Osteocyte (in vitro differentiated cells): ENCODE measurements at regions not wholly inside any gene's neighbourhood (a gene's known extent, or its start where the extent isn't known, plus 50 kb on each side); places are given as distances from the start of the nearest gene placed in this dataset.

ENCODE experiments used
- DNase-seq: peaks from one replicate; pipeline ENCODE4 v3.0.0; 2021; ENCODE audit warnings: mixed read lengths; ENCODE audit not compliant: unreplicated experiment; ENCODE audit errors: extremely low spot score
- H3K27ac Mint-ChIP-seq: one replicate; pipeline ENCODE4 v1.8.0; 2021; ENCODE audit warnings: mild to moderate bottlenecking, mixed read lengths; ENCODE audit not compliant: unreplicated experiment
- H3K27me3 Mint-ChIP-seq: one replicate; pipeline ENCODE4 v1.8.0; 2021; ENCODE audit warnings: mixed read lengths; ENCODE audit not compliant: unreplicated experiment
- H3K36me3 Mint-ChIP-seq: one replicate; pipeline ENCODE4 v1.8.0; 2021; ENCODE audit warnings: mixed read lengths; ENCODE audit not compliant: unreplicated experiment
- H3K4me1 Mint-ChIP-seq: one replicate; pipeline ENCODE4 v1.8.0; 2021; ENCODE audit warnings: mixed read lengths; ENCODE audit not compliant: unreplicated experiment
- H3K4me3 Mint-ChIP-seq: one replicate; pipeline ENCODE4 v1.8.0; 2021; ENCODE audit warnings: mild to moderate bottlenecking, moderate library complexity, mixed read lengths; ENCODE audit not compliant: unreplicated experiment
- H3K9me3 Mint-ChIP-seq: one replicate; pipeline ENCODE4 v1.8.0; 2021; ENCODE audit warnings: mixed read lengths; ENCODE audit not compliant: unreplicated experiment
- CTCF ChIP-seq: fragments of 200-600 bp; sonication (generic); IDR thresholded peaks from 2 replicates; pipeline ENCODE4 v1.5.0; 2021; ENCODE audit warnings: antibody characterized with exemption, mild to moderate bottlenecking, moderate library complexity

- no peaks in the 10 kb centered on the region for H3K27me3 Mint-ChIP-seq
- H3K4me1 Mint-ChIP-seq, result no peaks in the 10 kb centered on the region
- no peak for TF ChIP-seq CTCF
- no peak overlapping the region for H3K4me3 Mint-ChIP-seq
- no peaks in the 10 kb centered on the region for H3K36me3 Mint-ChIP-seq
- peaks cover 38% of the 10 kb centered on the region for H3K9me3 Mint-ChIP-seq
- no peak overlapping the region for H3K27ac Mint-ChIP-seq
- no peak for DNase-seq
Observed at GRCh38 chr1:14034506-14034905, 334.5 kb downstream of the PRDM2 start.

GRCh38 chr1:14037101-14037847 lies 337.3 kb downstream of the PRDM2 start:
- no peak for DNase-seq
- H3K27me3 Mint-ChIP-seq, result no peaks in the 10 kb centered on the region
- H3K4me3 Mint-ChIP-seq, result no peak overlapping the region
- no peaks in the 10 kb centered on the region for H3K36me3 Mint-ChIP-seq
- H3K9me3 Mint-ChIP-seq, result peaks cover 47% of the 10 kb centered on the region
- no peak overlapping the region for H3K27ac Mint-ChIP-seq
- H3K4me1 Mint-ChIP-seq, result no peaks in the 10 kb centered on the region
- TF ChIP-seq CTCF, result no peak

- Mint-ChIP-seq H3K27me3 (no peaks in the 10 kb centered on the region), H3K4me3 (no peak overlapping the region), H3K9me3 (peaks cover 42% of the 10 kb centered on the region), H3K4me1 (no peaks in the 10 kb centered on the region), H3K36me3 (no peaks in the 10 kb centered on the region), H3K27ac (no peak overlapping the region)
- no peak for DNase-seq
- no peak for TF ChIP-seq CTCF
Observed at GRCh38 chr1:14039582-14040430, 339.8 kb downstream of the PRDM2 start.

- no peak for DNase-seq
- Mint-ChIP-seq H3K27me3 (no peaks in the 10 kb centered on the region), H3K27ac (no peak overlapping the region), H3K36me3 (no peaks in the 10 kb centered on the region), H3K4me1 (no peaks in the 10 kb centered on the region), H3K4me3 (no peak overlapping the region), H3K9me3 (peaks cover 51% of the 10 kb centered on the region)
- TF ChIP-seq CTCF, result no peak
Observed at GRCh38 chr1:14049965-14050364, 350.0 kb downstream of the PRDM2 start.
